Endothelial cell of umbilical vein (primary cell): ENCODE measurements at regions not wholly inside any gene's neighbourhood (a gene's known extent, or its start where the extent isn't known, plus 50 kb on each side); places are given as distances from the start of the nearest gene placed in this dataset.

Experiments used
- BruUV-seq: library from RNA; stranded (reverse); fragments of 400-500 nt; replicated peaks from 2 replicates; lab custom pipeline; 2021; lab: Mats Ljungman, UMichigan
- CTCF ChIA-PET: fragments of 300-600, 350-600 bp; sonication (Branson Sonifier 250); formaldehyde crosslinking; loops from one replicate; lab custom pipeline; 2021; ENCODE audit warnings: antibody characterized with exemption, inconsistent platforms; lab: Charles Lee
- POLR2A ChIA-PET: fragments of 300-600, 350-600 bp; sonication (Branson Sonifier 250); formaldehyde crosslinking; loops from one replicate; lab custom pipeline; 2021; ENCODE audit warnings: antibody characterized with exemption, inconsistent platforms; lab: Charles Lee
- DNase-seq: peaks from one replicate; pipeline ENCODE4 v3.0.0-alpha.2; 2011; ENCODE audit warnings: low read depth, low spot score
- FAIRE-seq: peaks from 2 replicates; lab custom pipeline; 2011; peaks lifted over from hg19 to GRCh38; lab: Jason Lieb, UNC
- H2AFZ ChIP-seq: 2 replicates; pipeline ENCODE4 v1.6.0; 2012; ENCODE audit warnings: low read depth, low read length, control low read depth, inconsistent platforms
- H3K27ac ChIP-seq: 2 replicates; pipeline ENCODE4 v1.5.1; 2011; ENCODE audit warnings: low read depth, mild to moderate bottlenecking, control low read depth, low read length, moderate library complexity; ENCODE audit not compliant: insufficient read depth
- H3K27me3 ChIP-seq, 2 experiments: 2 replicates each; pipeline versions ENCODE4 v1.6.0 to v1.6.1; 2011; ENCODE audit warnings: low read length in 2 of 2, mixed read lengths in 1 of 2; ENCODE audit not compliant: control insufficient read depth in 2 of 2, insufficient read depth in 2 of 2
- H3K36me3 ChIP-seq, 2 experiments: 2 replicates in 1 of 2; 3 replicates in 1 of 2; pipeline ENCODE4 v1.5.1; 2011; ENCODE audit warnings: low read length in 2 of 2, mild to moderate bottlenecking in 1 of 2, moderate library complexity in 1 of 2; ENCODE audit not compliant: control insufficient read depth in 2 of 2, insufficient read depth in 2 of 2; ENCODE audit errors: extremely low read depth in 1 of 2
- H3K4me1 ChIP-seq: 3 replicates; pipeline ENCODE4 v1.5.1; 2011; ENCODE audit warnings: mild to moderate bottlenecking, low read length; ENCODE audit not compliant: control insufficient read depth, insufficient read depth; ENCODE audit errors: extremely low read depth
- H3K4me2 ChIP-seq: 2 replicates; pipeline ENCODE4 v1.6.1; 2011; ENCODE audit warnings: low read length, control low read depth, mixed read lengths; ENCODE audit not compliant: insufficient read depth
- H3K4me3 ChIP-seq, 3 experiments: fragments of 200-600 bp in 1 of 3; sonication (generic), shearing (Covaris generic) in 1 of 3; replicated peaks in 1 of 3; 2 replicates each; pipeline ENCODE4 v1.5.1; 2011 to 2016; ENCODE audit warnings: control low read depth in 3 of 3, low read length in 3 of 3, mild to moderate bottlenecking in 2 of 3, inconsistent platforms in 1 of 3, low read depth in 1 of 3, moderate library complexity in 1 of 3; ENCODE audit not compliant: insufficient read depth in 1 of 3
- H3K79me2 ChIP-seq: 2 replicates; pipeline ENCODE4 v1.6.0; 2012; ENCODE audit warnings: low read length, inconsistent platforms; ENCODE audit not compliant: control insufficient read depth, insufficient read depth
- H3K9ac ChIP-seq: replicated peaks from 2 replicates; pipeline ENCODE3; 2011; ENCODE audit warnings: low read length, control low read depth; ENCODE audit not compliant: insufficient read depth; ENCODE audit errors: extremely low read depth
- H3K9me1 ChIP-seq: replicated peaks from 3 replicates; pipeline ENCODE4 v1.6.0; 2011; ENCODE audit warnings: mild to moderate bottlenecking, low read length; ENCODE audit not compliant: control insufficient read depth, insufficient read depth; ENCODE audit errors: extremely low read depth
- H3K9me3 ChIP-seq: replicated peaks from 2 replicates; pipeline ENCODE4 v1.5.1; 2012; ENCODE audit warnings: low read length, inconsistent platforms; ENCODE audit not compliant: control insufficient read depth, insufficient read depth
- H4K20me1 ChIP-seq: replicated peaks from 2 replicates; pipeline ENCODE3; 2011; ENCODE audit warnings: mild to moderate bottlenecking, low read length; ENCODE audit not compliant: control insufficient read depth, insufficient read depth; ENCODE audit errors: extremely low read depth
- CTCF ChIP-seq, 2 donors: IDR thresholded peaks; 1 replicate in 1 of 2; 2 replicates in 1 of 2; pipeline ENCODE4 v1.5.1; 2011; ENCODE audit warnings: low read length in 2 of 2, mild to moderate bottlenecking in 2 of 2, moderate library complexity in 2 of 2, control low read depth in 1 of 2, inconsistent platforms in 1 of 2, low read depth in 1 of 2; ENCODE audit not compliant: insufficient read depth in 1 of 2; ENCODE audit errors: extremely low read depth in 1 of 2
- EZH2 ChIP-seq: IDR thresholded peaks from 2 replicates; pipeline ENCODE4 v1.6.1; 2012; ENCODE audit warnings: borderline replicate concordance, low read depth, mild to moderate bottlenecking, moderate library complexity, low read length, inconsistent platforms; ENCODE audit not compliant: severe bottlenecking
- FOS ChIP-seq: IDR thresholded peaks from 2 replicates; pipeline ENCODE4 v1.6.1; 2011; ENCODE audit warnings: mild to moderate bottlenecking, low read length, moderate library complexity, borderline replicate concordance; ENCODE audit not compliant: insufficient read depth
- GATA2 ChIP-seq: IDR thresholded peaks from 2 replicates; pipeline ENCODE4 v1.7.0; 2011; ENCODE audit warnings: low read depth, mild to moderate bottlenecking, moderate library complexity, mixed read lengths, low read length; ENCODE audit not compliant: insufficient read length, insufficient read depth
- JUN ChIP-seq: IDR thresholded peaks from 2 replicates; pipeline ENCODE4 v1.6.1; 2011; ENCODE audit warnings: borderline replicate concordance, low read depth; ENCODE audit not compliant: insufficient read length, insufficient read depth
- MAX ChIP-seq: IDR thresholded peaks from 2 replicates; pipeline ENCODE4 v1.6.1; 2011; ENCODE audit not compliant: insufficient read depth, insufficient read length
- MYC ChIP-seq: IDR thresholded peaks from one replicate; pipeline ENCODE4 v1.6.1; 2011; ENCODE audit warnings: mild to moderate bottlenecking, low read depth, low read length
- POLR2A ChIP-seq: IDR thresholded peaks from 2 replicates; pipeline ENCODE4 v1.6.1; 2012; ENCODE audit warnings: low read depth, mild to moderate bottlenecking, control low read depth, low read length
- POLR2AphosphoS5 ChIP-seq: IDR thresholded peaks from 2 replicates; pipeline ENCODE4 v1.6.1; 2012; ENCODE audit warnings: low read depth, mild to moderate bottlenecking, control low read depth, low read length, moderate library complexity; ENCODE audit not compliant: insufficient read depth
- dilution Hi-C: fragments of 300-500 bp; cut with MboI; formaldehyde crosslinking; loops from one replicate; pipeline ENCODE4 v1.15.0; 2019; ENCODE audit warnings: low sequenced_read_pairs; ENCODE audit not compliant: extremely low pct_ligation_motif_present
- intact Hi-C: fragments of 100-400 bp; cut with micrococcal nuclease; formaldehyde crosslinking; loops from one replicate; pipeline ENCODE4 v1.10.0; 2022

- dilution Hi-C loops (no loop called here), intact Hi-C loops (no loop called here)
- Histone ChIP-seq H3K27ac (no peak overlapping the region), H3K79me2 (no peaks in the 10 kb centered on the region), H3K36me3 (no peaks in the 10 kb centered on the region), H2AFZ (no peak overlapping the region), H3K9me1 (no peaks in the 10 kb centered on the region), H3K4me1 (no peaks in the 10 kb centered on the region), H3K9ac (no peak overlapping the region), H3K4me3 (no peak overlapping the region), H3K27me3 (no peaks in the 10 kb centered on the region), H3K4me2 (no peak overlapping the region), H4K20me1 (no peaks in the 10 kb centered on the region), H3K9me3 (no peaks in the 10 kb centered on the region)
- no peak for DNase-seq
- ChIA-PET CTCF (no interaction called here), POLR2A (no interaction called here)
- TF ChIP-seq JUN = no peak
- no TSS peak for BruUV-seq
- no peak for FAIRE-seq
These were observed 1815.6 kb upstream of the LRRTM1 start for GRCh38 chr2:82120115-82120514.

GRCh38 chr2:82109418-82109817 lies 1804.9 kb upstream of the LRRTM1 start:
- POLR2A ChIA-PET = no interaction called here
- no peaks in the 10 kb centered on the region for H3K9me3 ChIP-seq
- no peaks in the 10 kb centered on the region for H4K20me1 ChIP-seq
- TF ChIP-seq EZH2 (no peak), MYC (no peak), MAX (no peak), POLR2AphosphoS5 (no peak), GATA2 (no peak), JUN (no peak), FOS (no peak), POLR2A (no peak), CTCF (IDR thresholded peaks at IDR 0.05; ENCODE audit: extremely low read depth in 1 of 2, insufficient read depth in 1 of 2, low read depth in 1 of 2, low read length in 2 of 2) (no peak)
- intact Hi-C loops = no loop called here
- H3K4me3 ChIP-seq = no peak overlapping the region
- dilution Hi-C loops = no loop called here
- no peak overlapping the region for H3K9ac ChIP-seq
- DNase-seq (no peak), FAIRE-seq (no peak)
- no peaks in the 10 kb centered on the region for H3K36me3 ChIP-seq
- no TSS peak for BruUV-seq
- no peaks in the 10 kb centered on the region for H3K9me1 ChIP-seq
- no peak overlapping the region for H2AFZ ChIP-seq
- no peaks in the 10 kb centered on the region for H3K27me3 ChIP-seq
- no peaks in the 10 kb centered on the region for H3K79me2 ChIP-seq
- H3K4me2 ChIP-seq = no peak overlapping the region
- no peaks in the 10 kb centered on the region for H3K4me1 ChIP-seq
- no peak overlapping the region for H3K27ac ChIP-seq
- CTCF ChIA-PET = no interaction called here
